AG10803 (cell line): ENCODE measurements at regions not wholly inside any gene's neighbourhood (a gene's known extent, or its start where the extent isn't known, plus 50 kb on each side); places are given as distances from the start of the nearest gene placed in this dataset.

Source experiments
- DNase-seq: peaks from one replicate; pipeline ENCODE4 v3.0.0; 2010; ENCODE audit warnings: low read depth
- H3K4me3 ChIP-seq: 2 replicates; pipeline ENCODE4 v1.5.1; 2011; ENCODE audit warnings: mild to moderate bottlenecking, low read length, control low read depth
- TF ChIP-seq, protein P1 (sequence below): conservative IDR thresholded peaks from 2 replicates; pipeline ENCODE4 v1.5.1; 2011; ENCODE audit warnings: mild to moderate bottlenecking, low read length, control low read depth, inconsistent platforms

DNA sequence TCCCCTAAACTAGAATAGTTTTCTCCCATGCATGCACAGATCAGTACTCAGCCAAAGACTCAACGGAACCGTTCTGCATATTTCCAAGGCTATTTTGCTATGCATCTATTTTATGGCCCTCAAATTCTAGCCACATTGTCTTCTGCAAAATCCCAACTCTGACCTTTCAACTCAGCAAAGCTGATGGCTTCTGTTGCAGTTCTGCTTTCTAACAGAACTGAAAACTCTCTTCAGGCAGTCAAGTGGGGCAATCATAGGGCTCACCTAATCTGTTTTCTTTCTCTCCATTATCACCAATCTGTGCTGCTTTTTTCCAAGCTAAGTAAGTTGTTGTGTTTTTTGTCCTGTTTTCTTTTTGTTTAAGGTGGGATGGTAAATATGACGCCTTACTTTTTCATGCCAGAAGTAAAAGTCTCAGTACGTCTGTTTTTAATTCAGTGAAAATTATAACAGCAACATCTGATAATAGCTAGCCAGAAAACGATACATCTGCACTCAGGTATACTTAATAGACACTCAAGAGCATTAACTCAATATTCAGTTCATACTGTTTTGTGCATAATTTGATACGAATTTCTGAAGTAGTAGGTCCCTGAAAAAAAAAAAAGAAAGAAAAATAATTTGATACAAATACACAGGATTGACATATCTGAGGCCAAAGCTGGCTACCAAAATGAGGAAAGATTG, 454.3 kb downstream of the TLE1 start:
- DNase-seq = no peak

DNA sequence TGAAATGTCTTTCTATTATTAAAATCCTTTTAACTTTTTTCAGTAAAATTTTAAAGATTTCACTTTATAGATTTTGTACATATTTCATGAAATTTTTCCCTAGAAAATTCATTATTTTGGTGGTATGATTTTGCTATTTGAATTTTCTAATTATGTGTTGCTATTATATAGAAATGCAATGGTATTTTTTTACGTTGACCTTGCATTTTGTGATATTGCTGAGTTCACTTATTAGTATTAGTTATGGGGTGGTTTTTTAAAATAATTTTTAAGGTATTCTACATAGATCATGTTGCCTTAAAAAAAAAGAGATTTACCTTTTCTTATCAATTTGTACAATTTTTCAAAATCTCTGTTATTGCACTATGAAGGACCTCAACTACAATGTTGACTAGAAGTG, 458.3 kb downstream of the TLE1 start:
- no peak overlapping the region for H3K4me3 ChIP-seq
- DNase-seq = no peak
- TF ChIP-seq, protein P1, sequence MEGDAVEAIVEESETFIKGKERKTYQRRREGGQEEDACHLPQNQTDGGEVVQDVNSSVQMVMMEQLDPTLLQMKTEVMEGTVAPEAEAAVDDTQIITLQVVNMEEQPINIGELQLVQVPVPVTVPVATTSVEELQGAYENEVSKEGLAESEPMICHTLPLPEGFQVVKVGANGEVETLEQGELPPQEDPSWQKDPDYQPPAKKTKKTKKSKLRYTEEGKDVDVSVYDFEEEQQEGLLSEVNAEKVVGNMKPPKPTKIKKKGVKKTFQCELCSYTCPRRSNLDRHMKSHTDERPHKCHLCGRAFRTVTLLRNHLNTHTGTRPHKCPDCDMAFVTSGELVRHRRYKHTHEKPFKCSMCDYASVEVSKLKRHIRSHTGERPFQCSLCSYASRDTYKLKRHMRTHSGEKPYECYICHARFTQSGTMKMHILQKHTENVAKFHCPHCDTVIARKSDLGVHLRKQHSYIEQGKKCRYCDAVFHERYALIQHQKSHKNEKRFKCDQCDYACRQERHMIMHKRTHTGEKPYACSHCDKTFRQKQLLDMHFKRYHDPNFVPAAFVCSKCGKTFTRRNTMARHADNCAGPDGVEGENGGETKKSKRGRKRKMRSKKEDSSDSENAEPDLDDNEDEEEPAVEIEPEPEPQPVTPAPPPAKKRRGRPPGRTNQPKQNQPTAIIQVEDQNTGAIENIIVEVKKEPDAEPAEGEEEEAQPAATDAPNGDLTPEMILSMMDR = no peak

More for the DNA sequence above, 454.3 kb downstream of the TLE1 start:
- TF ChIP-seq, protein P1 = no peak
- no peak overlapping the region for H3K4me3 ChIP-seq

DNA sequence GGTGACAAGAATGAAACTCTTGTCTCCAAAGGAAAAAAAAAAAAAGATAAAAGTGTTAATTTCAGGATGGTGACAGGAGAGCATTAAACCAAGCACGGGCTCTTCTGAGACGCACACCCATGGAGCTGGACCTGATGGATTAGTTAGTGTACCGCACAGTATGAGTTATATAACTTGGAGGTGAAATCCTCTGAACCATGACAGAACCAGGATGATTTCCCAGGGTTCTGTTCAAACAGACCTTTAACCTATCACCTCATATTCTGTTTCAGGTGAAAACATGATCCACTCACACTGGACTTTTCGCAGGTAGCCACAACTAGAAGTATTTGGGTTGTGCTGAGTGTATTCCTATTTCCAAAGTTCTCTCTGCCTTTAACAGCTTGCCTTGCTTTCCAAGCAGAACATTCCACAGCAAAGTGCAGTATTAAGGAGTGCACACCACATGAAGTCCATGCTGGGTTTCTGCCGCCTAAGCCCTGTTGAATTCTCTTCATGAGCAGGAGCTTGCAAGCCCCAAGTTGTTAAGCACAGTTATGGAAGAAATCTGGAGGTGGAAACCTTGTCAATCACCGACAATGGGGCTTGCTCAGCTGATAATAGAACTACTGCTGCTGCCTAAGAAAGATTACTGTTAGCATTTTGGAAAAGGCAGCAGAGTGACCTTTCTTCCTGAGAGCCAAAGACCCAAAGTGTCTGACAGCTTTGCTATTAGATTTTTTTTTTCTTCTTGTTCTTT, 461.7 kb downstream of the TLE1 start:
- TF ChIP-seq, protein P1 = no peak
- DNase-seq = no peak
- H3K4me3 ChIP-seq = no peak overlapping the region

DNA sequence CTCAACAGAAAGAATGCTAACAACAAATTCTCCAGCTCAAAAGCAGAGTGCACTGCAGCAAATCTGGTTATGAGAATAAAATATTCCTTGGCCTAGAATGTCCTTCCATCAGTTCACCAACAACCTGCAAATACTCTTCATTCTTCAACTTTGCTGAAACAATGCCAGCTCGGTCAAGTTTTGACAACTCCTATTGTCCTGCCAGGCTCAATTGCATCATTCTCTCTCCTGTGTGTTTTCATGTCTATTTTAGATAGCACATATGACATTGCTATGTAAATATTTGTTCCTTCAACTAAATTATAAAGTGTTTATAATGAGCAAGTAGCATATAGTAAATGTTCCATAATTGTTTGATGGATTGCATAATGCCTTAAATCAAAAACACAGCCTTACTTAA, 463.8 kb downstream of the TLE1 start:
- no peak overlapping the region for H3K4me3 ChIP-seq
- DNase-seq = no peak
- TF ChIP-seq, protein P1 = no peak

DNA sequence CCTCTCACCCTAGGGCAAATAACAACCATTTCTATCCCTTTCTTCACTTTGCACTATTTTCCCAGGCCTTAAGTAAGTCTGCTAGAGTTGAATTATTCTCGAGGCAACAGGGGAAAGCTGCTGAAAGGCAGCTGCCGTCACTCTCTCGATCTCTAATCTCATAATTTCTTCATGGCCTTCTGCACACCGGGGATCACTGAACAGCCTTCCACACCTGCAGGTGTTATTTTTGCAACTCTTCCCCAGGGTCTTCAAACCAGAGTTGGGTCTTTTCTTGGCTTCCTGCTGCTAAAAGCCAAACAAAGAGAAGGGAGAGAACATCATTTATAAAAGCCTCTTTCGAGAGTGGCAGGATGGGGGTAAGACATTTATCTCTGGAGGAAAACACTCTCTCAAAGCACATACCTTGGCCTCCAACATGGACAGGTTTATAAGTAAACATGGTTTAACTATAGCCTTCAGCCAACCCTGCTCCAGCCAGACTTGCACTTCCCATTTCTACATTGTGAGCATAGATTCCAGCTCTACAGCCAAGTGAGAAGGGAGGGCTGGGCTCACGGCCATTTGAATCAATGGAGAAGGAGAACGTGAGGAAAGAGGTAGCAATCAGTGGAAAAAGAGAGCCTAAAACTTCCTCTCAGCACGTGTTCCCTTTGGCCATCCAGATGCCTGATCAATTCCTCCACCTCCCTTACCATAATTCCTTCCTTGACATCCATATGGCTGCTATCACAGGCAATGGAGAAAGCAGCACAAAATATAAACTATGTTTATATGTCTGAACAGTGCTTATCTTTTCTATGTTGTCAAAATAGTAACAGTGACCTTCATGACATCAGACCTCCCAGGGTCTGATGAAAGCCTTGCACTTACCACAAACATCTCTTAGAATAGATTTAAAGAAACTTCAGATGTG, 464.9 kb downstream of the TLE1 start:
- no peak for DNase-seq
- TF ChIP-seq, protein P1 = no peak
- no peak overlapping the region for H3K4me3 ChIP-seq

DNA sequence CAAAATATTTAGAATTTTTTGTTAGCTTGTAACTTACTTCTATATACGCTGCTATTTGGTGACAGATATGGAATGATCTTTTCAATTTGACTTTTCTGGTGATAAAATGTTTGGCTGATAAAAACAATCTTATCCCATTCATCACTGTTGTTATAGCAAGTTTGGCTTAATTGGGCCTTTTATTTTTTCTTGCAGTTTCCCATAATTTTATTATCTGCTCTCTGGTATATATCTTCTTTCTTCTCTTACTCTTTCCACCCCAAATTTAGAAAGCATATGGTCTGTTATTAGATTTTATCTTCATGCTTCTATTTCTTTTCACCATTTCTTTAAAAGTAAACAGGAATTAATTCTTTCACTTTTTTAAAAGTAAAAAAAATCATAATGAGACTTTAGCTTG, 474.4 kb downstream of the TLE1 start:
- TF ChIP-seq, protein P1 = no peak
- H3K4me3 ChIP-seq = no peak overlapping the region
- DNase-seq = no peak
